ENCODE measurements at regions not wholly inside any gene's neighbourhood (a gene's known extent, or its start where the extent isn't known, plus 50 kb on each side); places are given as distances from the start of the nearest gene placed in this dataset.

DNA sequence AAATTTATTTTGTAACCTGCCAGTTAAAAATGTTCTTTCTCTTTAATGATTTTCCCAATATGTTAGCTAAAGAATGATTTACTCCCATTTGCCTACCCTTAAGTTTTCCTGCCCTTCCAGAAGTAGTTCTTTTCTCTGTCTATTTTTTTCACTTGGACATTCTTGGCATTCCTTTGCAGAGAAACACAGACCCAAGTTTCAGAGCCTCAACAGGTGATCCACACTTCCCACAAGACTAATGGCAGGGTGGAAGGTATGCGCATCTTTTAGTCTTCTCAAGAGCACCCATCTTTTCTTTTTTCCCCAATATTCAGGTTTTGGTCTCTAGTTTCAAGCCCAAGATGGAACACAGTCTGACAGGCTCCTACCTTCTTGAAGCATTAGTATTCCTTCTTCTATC lies 420.7 kb downstream of the ADAMTS20 start:
- Histone ChIP-seq H3K79me2 (ENCODE audit: control insufficient read depth, insufficient read depth, low read length) (no peaks in the 10 kb centered on the region), H3K9me3 (replicated peaks; ENCODE audit: control insufficient read depth, insufficient read depth, low read length) (no peaks in the 10 kb centered on the region), H3K9ac (ENCODE audit: control insufficient read depth, insufficient read depth, low read length) (no peak overlapping the region), H2AFZ (ENCODE audit: control insufficient read depth, low read depth, low read length) (no peak overlapping the region), H3K36me3 (ENCODE audit: control insufficient read depth in 2 of 2, insufficient read depth in 2 of 2, low read length in 1 of 2) (no peaks in the 10 kb centered on the region), H3K27ac (ENCODE audit: control insufficient read depth, insufficient read depth) (no peak overlapping the region), H3K4me1 (ENCODE audit: control insufficient read depth, insufficient read depth, low read length) (no peaks in the 10 kb centered on the region), H3K4me2 (ENCODE audit: control insufficient read depth, insufficient read depth) (no peak overlapping the region), H3K27me3 (replicated peaks in 1 of 2; ENCODE audit: control insufficient read depth in 2 of 2, insufficient read depth in 2 of 2, low read length in 1 of 2) (no peaks in the 10 kb centered on the region), H4K20me1 (ENCODE audit: control insufficient read depth, insufficient read depth) (no peaks in the 10 kb centered on the region), H3K4me3 (no peak overlapping the region)
- BruUV-seq (replicated peaks): no TSS peak
- ChIA-PET SMC1A (ENCODE audit: uncharacterized antibody, unreplicated experiment) (no interaction called here), RAD21 (ENCODE audit: unreplicated experiment) (no interaction called here), POLR2A (no interaction called here), CTCF (interaction anchor here (0.6 kb wide), 1 partner anchor 72 kb away, joined by 3 read pairs; no protein-coding TSS in a partner anchor)
- TF ChIP-seq ATF7 (IDR thresholded peaks at IDR 0.05; ENCODE audit: low read depth) (no peak), SP1 (IDR thresholded peaks at IDR 0.05; ENCODE audit: low read depth, low read length) (no peak), SRF (IDR thresholded peaks at IDR 0.05; ENCODE audit: low read depth in 2 of 2, low read length in 2 of 2) (no peak)
- TF ChIP-seq, protein P1, sequence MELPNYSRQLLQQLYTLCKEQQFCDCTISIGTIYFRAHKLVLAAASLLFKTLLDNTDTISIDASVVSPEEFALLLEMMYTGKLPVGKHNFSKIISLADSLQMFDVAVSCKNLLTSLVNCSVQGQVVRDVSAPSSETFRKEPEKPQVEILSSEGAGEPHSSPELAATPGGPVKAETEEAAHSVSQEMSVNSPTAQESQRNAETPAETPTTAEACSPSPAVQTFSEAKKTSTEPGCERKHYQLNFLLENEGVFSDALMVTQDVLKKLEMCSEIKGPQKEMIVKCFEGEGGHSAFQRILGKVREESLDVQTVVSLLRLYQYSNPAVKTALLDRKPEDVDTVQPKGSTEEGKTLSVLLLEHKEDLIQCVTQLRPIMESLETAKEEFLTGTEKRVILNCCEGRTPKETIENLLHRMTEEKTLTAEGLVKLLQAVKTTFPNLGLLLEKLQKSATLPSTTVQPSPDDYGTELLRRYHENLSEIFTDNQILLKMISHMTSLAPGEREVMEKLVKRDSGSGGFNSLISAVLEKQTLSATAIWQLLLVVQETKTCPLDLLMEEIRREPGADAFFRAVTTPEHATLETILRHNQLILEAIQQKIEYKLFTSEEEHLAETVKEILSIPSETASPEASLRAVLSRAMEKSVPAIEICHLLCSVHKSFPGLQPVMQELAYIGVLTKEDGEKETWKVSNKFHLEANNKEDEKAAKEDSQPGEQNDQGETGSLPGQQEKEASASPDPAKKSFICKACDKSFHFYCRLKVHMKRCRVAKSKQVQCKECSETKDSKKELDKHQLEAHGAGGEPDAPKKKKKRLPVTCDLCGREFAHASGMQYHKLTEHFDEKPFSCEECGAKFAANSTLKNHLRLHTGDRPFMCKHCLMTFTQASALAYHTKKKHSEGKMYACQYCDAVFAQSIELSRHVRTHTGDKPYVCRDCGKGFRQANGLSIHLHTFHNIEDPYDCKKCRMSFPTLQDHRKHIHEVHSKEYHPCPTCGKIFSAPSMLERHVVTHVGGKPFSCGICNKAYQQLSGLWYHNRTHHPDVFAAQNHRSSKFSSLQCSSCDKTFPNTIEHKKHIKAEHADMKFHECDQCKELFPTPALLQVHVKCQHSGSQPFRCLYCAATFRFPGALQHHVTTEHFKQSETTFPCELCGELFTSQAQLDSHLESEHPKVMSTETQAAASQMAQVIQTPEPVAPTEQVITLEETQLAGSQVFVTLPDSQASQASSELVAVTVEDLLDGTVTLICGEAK (IDR thresholded peaks at IDR 0.05; ENCODE audit: borderline replicate concordance): no peak
- TF ChIP-seq, protein P2, sequence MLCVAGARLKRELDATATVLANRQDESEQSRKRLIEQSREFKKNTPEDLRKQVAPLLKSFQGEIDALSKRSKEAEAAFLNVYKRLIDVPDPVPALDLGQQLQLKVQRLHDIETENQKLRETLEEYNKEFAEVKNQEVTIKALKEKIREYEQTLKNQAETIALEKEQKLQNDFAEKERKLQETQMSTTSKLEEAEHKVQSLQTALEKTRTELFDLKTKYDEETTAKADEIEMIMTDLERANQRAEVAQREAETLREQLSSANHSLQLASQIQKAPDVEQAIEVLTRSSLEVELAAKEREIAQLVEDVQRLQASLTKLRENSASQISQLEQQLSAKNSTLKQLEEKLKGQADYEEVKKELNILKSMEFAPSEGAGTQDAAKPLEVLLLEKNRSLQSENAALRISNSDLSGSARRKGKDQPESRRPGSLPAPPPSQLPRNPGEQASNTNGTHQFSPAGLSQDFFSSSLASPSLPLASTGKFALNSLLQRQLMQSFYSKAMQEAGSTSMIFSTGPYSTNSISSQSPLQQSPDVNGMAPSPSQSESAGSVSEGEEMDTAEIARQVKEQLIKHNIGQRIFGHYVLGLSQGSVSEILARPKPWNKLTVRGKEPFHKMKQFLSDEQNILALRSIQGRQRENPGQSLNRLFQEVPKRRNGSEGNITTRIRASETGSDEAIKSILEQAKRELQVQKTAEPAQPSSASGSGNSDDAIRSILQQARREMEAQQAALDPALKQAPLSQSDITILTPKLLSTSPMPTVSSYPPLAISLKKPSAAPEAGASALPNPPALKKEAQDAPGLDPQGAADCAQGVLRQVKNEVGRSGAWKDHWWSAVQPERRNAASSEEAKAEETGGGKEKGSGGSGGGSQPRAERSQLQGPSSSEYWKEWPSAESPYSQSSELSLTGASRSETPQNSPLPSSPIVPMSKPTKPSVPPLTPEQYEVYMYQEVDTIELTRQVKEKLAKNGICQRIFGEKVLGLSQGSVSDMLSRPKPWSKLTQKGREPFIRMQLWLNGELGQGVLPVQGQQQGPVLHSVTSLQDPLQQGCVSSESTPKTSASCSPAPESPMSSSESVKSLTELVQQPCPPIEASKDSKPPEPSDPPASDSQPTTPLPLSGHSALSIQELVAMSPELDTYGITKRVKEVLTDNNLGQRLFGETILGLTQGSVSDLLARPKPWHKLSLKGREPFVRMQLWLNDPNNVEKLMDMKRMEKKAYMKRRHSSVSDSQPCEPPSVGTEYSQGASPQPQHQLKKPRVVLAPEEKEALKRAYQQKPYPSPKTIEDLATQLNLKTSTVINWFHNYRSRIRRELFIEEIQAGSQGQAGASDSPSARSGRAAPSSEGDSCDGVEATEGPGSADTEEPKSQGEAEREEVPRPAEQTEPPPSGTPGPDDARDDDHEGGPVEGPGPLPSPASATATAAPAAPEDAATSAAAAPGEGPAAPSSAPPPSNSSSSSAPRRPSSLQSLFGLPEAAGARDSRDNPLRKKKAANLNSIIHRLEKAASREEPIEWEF (IDR thresholded peaks at IDR 0.05; ENCODE audit: insufficient replicate concordance, low read depth, low read length): no peak
- 92% methylated on average over 1 of the region's 1 CpG for WGBS (ENCODE audit: insufficient coverage, insufficient replicate concordance, low lambda C conversion rate, missing lambda C conversion rate)
- DNase-seq (ENCODE audit: low read depth, low spot score): no peak
- no peak for FAIRE-seq
- intact Hi-C loops (cut with micrococcal nuclease; ENCODE audit: unreplicated experiment): no loop called here
- ATAC-seq: no peak
- in situ Hi-C loops (cut with MboI): no loop called here

Measured in GM12878 (cell line).